ACHN (cell line): ENCODE measurements at regions not wholly inside any gene's neighbourhood (a gene's known extent, or its start where the extent isn't known, plus 50 kb on each side); places are given as distances from the start of the nearest gene placed in this dataset.
"Not testable (repeated sequence)": the region's sequence is repeated elsewhere in the genome, so short reads cannot be mapped to it uniquely, and the experiment has no call there.

Source experiments
- DNase-seq: peaks from one replicate; pipeline ENCODE4 v3.0.0-alpha.2; 2015
- in situ Hi-C: cut with HindIII; loops from 2 replicates; pipeline ENCODE4 v1.10.0; 2017; ENCODE audit warnings: low sequenced_read_pairs, low pct_ligation_motif_present, low pct_unique_long_range_greater_than_20kb

- no peak for DNase-seq
- in situ Hi-C loops: no loop called here
Observed at GRCh38 chr16:51540259-51540658, 389.2 kb upstream of the SALL1 start.

- in situ Hi-C loops: no loop called here
- DNase-seq: peak; percentile 94
Observed at GRCh38 chr16:51538707-51539498, 387.8 kb upstream of the SALL1 start.

GRCh38 chr16:51535591-51535990 is 384.5 kb upstream of the SALL1 start:
- DNase-seq: no peak

GRCh38 chr16:51532551-51532950 is 381.5 kb upstream of the SALL1 start:
- in situ Hi-C loops: no loop called here

More at GRCh38 chr16:51535591-51535990, 384.5 kb upstream of the SALL1 start:
- in situ Hi-C loops: no loop called here

GRCh38 chr16:51531271-51531670 is 380.2 kb upstream of the SALL1 start:
- in situ Hi-C loops: no loop called here
- no peak for DNase-seq

More at GRCh38 chr16:51532551-51532950, 381.5 kb upstream of the SALL1 start:
- no peak for DNase-seq

GRCh38 chr16:51527349-51527748 is 376.3 kb upstream of the SALL1 start:
- DNase-seq: no peak
- in situ Hi-C loops: no loop called here

- DNase-seq: no peak
- in situ Hi-C loops: no loop called here
Observed at GRCh38 chr16:51526621-51527020, 375.6 kb upstream of the SALL1 start.

- in situ Hi-C loops: no loop called here
- peak; percentile 67 for DNase-seq
Observed at GRCh38 chr16:51524555-51525373, 373.7 kb upstream of the SALL1 start.

- DNase-seq: no peak
- in situ Hi-C loops: no loop called here
Observed at GRCh38 chr16:51524070-51524469, 373.0 kb upstream of the SALL1 start.

- no peak for DNase-seq
- in situ Hi-C loops: no loop called here
Observed at GRCh38 chr16:51523400-51523799, 372.3 kb upstream of the SALL1 start.

GRCh38 chr16:51522902-51523301 is 371.8 kb upstream of the SALL1 start:
- in situ Hi-C loops: no loop called here
- DNase-seq: no peak

GRCh38 chr16:51516960-51517359 is 365.9 kb upstream of the SALL1 start:
- DNase-seq, in situ Hi-C loops: not testable (repeated sequence)

- no peak for DNase-seq
- in situ Hi-C loops: no loop called here
Observed at GRCh38 chr16:51510416-51510815, 359.3 kb upstream of the SALL1 start.

- in situ Hi-C loops: no loop called here
Observed at GRCh38 chr16:51509336-51509735, 358.3 kb upstream of the SALL1 start.

GRCh38 chr16:51508490-51509212 is 357.6 kb upstream of the SALL1 start:
- no peak for DNase-seq
- in situ Hi-C loops: no loop called here

More at GRCh38 chr16:51509336-51509735, 358.3 kb upstream of the SALL1 start:
- DNase-seq: no peak

GRCh38 chr16:51507286-51507685 is 356.2 kb upstream of the SALL1 start:
- in situ Hi-C loops: no loop called here
- DNase-seq: no peak

- in situ Hi-C loops: no loop called here
- peak; percentile 35 for DNase-seq
Observed at GRCh38 chr16:51500306-51500705, 349.2 kb upstream of the SALL1 start.

- no peak for DNase-seq
- in situ Hi-C loops: no loop called here
Observed at GRCh38 chr16:51497541-51498211, 346.6 kb upstream of the SALL1 start.
